ENCODE measurements at regions not wholly inside any gene's neighbourhood (a gene's known extent, or its start where the extent isn't known, plus 50 kb on each side); places are given as distances from the start of the nearest gene placed in this dataset.

- TF ChIP-seq EZH2phosphoT487 (IDR thresholded peaks at IDR 0.05; ENCODE audit: borderline replicate concordance, low read length) (no peak), CTCF (IDR thresholded peaks at IDR 0.05; ENCODE audit: low read depth, low read length, poor library complexity, severe bottlenecking) (no peak)
Measured at GRCh38 chr9:86734771-86735170, 212.5 kb downstream of the GAS1 start.

Measured in DOHH2 (cell line).